ENCODE measurements at regions not wholly inside any gene's neighbourhood (a gene's known extent, or its start where the extent isn't known, plus 50 kb on each side); places are given as distances from the start of the nearest gene placed in this dataset.

- TF ChIP-seq RAD21 (IDR thresholded peaks at IDR 0.05; ENCODE audit: low read depth) (no peak), EGR1 (IDR thresholded peaks at IDR 0.05) (no peak), FOXM1 (IDR thresholded peaks at IDR 0.05; ENCODE audit: borderline replicate concordance, low read depth) (no peak), NFIC (IDR thresholded peaks at IDR 0.05) (no peak), CEBPB (IDR thresholded peaks at IDR 0.05) (no peak), EP300 (IDR thresholded peaks at IDR 0.05; ENCODE audit: borderline replicate concordance) (no peak), CREB1 (IDR thresholded peaks at IDR 0.05; ENCODE audit: low read depth) (no peak), TEAD4 (IDR thresholded peaks at IDR 0.05) (no peak), MAX (IDR thresholded peaks at IDR 0.05) (no peak), YY1 (IDR thresholded peaks at IDR 0.05; ENCODE audit: low read depth) (no peak), TAF1 (IDR thresholded peaks at IDR 0.05; ENCODE audit: low read depth) (no peak), TCF12 (IDR thresholded peaks at IDR 0.05; ENCODE audit: low read depth) (no peak)
Measured at GRCh38 chr2:83971547-83971946, 487.5 kb downstream of the SUCLG1 start.
